Immature natural killer cell (primary cell): ENCODE measurements at regions not wholly inside any gene's neighbourhood (a gene's known extent, or its start where the extent isn't known, plus 50 kb on each side); places are given as distances from the start of the nearest gene placed in this dataset.
"Not testable (repeated sequence)": the region's sequence is repeated elsewhere in the genome, so short reads cannot be mapped to it uniquely, and the experiment has no call there.

Experiments
- DNase-seq, 3 donors: peaks; one replicate each; pipeline ENCODE4 v3.0.0; 2022; ENCODE audit warnings: mixed read lengths in 1 of 3
- H3K27ac Mint-ChIP-seq, 6 donors: one replicate each; pipeline ENCODE4 v1.8.0; 2020; ENCODE audit warnings: mixed read lengths in 6 of 6, mild to moderate bottlenecking in 5 of 6, inconsistent platforms in 4 of 6, moderate library complexity in 3 of 6
- H3K27me3 Mint-ChIP-seq, 3 donors: one replicate each; pipeline ENCODE4 v1.8.0; 2020 to 2021; ENCODE audit warnings: low read depth in 3 of 3, mild to moderate bottlenecking in 3 of 3, mixed read lengths in 3 of 3, moderate library complexity in 3 of 3, inconsistent platforms in 1 of 3
- H3K36me3 Mint-ChIP-seq, 3 donors: one replicate each; pipeline ENCODE4 v1.8.0; 2020; ENCODE audit warnings: mixed read lengths in 3 of 3, inconsistent platforms in 2 of 3, mild to moderate bottlenecking in 2 of 3
- H3K4me1 Mint-ChIP-seq, 2 donors: one replicate each; pipeline ENCODE4 v1.8.0; 2020; ENCODE audit warnings: inconsistent platforms in 2 of 2, mild to moderate bottlenecking in 2 of 2, mixed read lengths in 2 of 2, moderate library complexity in 1 of 2
- H3K4me3 Mint-ChIP-seq, 5 donors: one replicate each; pipeline ENCODE4 v1.8.0; 2020; ENCODE audit warnings: mild to moderate bottlenecking in 5 of 5, mixed read lengths in 5 of 5, inconsistent platforms in 3 of 5, moderate library complexity in 3 of 5
- H3K9me3 Mint-ChIP-seq, 6 donors: one replicate each; pipeline ENCODE4 v1.8.0; 2020; ENCODE audit warnings: mild to moderate bottlenecking in 6 of 6, mixed read lengths in 6 of 6, inconsistent platforms in 4 of 6, moderate library complexity in 3 of 6

DNA sequence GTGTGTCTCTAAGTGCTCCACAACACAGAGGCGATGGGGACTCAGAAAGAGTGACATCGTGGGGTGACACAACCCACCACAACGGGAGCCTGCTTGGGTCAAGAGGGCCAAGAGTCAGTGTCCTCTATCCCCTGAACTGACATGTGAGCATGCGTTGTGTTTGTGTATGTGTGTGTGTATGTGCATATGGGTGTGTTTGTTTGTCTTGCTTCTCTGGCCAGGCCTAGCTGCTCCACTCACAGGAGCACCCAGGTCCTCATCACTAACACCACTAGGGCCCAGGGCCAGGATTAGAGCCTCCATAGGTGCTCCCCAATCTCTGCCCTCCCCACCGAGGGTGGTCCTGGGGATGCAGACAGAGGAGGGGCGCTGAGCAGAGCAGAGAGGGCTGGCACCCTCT, 115.0 kb upstream of the CTSV start:
- H3K36me3 Mint-ChIP-seq: peaks cover 0 to 3% (median 0%) of the 10 kb centered on the region in 3 donors
- no peak for DNase-seq
- no peak overlapping the region for H3K4me3 Mint-ChIP-seq
- no peaks in the 10 kb centered on the region for H3K9me3 Mint-ChIP-seq
- no peaks in the 10 kb centered on the region for H3K27me3 Mint-ChIP-seq
- H3K27ac Mint-ChIP-seq: no peak overlapping the region
- no peaks in the 10 kb centered on the region for H3K4me1 Mint-ChIP-seq

DNA sequence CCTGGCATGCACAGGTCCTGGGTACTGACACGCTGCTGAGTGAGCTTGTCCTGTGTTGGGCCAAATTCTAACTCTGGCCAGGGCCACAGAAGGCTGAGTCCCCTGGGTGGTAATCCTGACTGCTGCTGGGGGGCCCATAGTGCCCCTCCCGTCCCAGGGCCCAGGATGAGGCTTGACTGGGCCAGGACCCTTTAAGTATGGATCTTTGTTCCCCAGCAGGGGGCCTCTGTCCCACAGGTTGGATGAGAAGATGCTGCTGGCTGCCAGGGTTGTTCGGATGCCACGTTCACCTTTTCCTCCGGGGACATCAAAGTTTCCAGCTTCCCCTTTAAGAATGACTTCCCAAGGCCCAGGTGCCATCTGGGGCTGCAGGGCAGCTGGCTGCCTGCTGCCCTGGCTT, 114.2 kb upstream of the CTSV start:
- not testable (repeated sequence) for H3K36me3 Mint-ChIP-seq, H3K27ac Mint-ChIP-seq, H3K27me3 Mint-ChIP-seq, H3K9me3 Mint-ChIP-seq, H3K4me1 Mint-ChIP-seq, DNase-seq, H3K4me3 Mint-ChIP-seq

DNA sequence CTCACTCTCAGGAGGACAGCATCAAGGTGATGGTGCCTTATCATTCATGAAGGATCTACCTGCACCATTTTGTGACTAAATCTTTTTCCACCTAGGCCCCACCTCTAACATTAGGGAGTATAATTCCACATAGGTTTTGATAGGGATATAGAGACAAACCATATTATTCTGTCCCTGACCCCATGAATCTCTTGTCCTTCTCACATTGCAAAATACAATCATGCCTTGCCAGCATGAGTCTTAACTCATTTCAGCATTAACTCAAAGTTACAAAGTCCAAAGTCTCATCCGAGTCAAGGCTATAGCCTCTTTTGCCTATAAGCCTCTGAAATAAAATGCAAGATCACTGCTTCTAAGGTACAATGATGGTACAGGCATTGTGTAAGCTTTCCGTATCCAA, 111.5 kb upstream of the CTSV start:
- not testable (repeated sequence) for DNase-seq, H3K36me3 Mint-ChIP-seq, H3K4me3 Mint-ChIP-seq, H3K9me3 Mint-ChIP-seq, H3K27ac Mint-ChIP-seq, H3K4me1 Mint-ChIP-seq, H3K27me3 Mint-ChIP-seq

DNA sequence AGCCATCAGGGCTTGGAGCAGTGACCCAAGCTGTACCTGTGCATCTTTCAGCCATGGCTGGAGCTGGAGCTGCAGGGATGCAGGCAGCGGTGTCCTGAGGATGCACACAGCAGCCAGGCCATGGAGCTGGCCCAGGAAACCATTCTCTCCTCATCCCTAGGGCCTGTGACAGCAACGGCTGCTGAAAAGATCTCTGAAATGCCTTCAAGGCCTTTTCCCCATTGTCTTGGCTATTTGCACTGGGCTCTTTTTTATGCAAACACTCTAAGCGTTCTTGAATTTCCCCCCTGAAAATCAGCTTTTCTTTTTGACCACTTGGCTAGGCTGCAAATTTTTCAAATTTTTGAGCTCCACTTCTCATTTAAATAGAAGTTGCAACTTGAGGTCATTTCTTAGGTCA, 109.5 kb upstream of the CTSV start:
- not testable (repeated sequence) for H3K36me3 Mint-ChIP-seq, H3K9me3 Mint-ChIP-seq, H3K27ac Mint-ChIP-seq, DNase-seq, H3K4me3 Mint-ChIP-seq, H3K4me1 Mint-ChIP-seq, H3K27me3 Mint-ChIP-seq

DNA sequence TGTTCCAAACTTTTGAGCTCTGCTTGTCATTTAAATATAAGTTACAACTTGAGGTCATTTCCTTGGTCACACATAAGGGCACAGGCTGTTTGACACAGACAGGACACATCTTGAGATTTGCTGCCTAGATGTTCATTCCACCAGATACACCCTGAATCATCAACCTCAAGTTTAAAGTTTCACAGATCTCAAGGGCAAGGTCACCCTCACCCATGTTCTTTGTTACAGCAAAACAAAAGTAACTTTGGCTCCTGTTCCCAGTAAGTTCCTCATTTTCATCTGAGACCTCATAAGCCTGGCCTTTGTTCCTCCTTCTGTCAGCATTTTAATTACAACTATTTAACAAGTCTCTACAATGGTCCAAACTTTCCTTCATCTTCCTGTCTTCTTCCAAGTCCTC, 106.7 kb upstream of the CTSV start:
- not testable (repeated sequence) for H3K4me1 Mint-ChIP-seq, DNase-seq, H3K9me3 Mint-ChIP-seq, H3K36me3 Mint-ChIP-seq, H3K4me3 Mint-ChIP-seq, H3K27me3 Mint-ChIP-seq, H3K27ac Mint-ChIP-seq

DNA sequence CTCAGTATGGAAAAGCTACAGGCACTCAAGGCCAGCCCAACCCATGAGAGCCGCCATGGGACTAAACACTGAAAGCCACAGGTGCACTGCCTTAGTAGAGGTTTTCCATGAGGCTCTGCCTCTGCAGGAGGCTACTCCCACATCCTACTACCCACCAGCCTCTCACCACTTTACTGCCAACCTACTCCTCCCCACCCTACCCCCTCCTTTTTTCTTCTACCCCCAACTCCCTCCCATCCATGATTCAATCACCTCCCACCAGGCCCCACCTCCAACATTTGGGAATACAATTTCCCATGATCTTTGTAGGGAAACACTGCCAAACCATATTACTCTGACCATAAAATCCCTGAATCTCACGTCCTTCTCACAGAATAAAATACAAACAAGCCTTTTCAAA, 101.6 kb upstream of the CTSV start:
- Mint-ChIP-seq H3K36me3 (no peaks in the 10 kb centered on the region), H3K27me3 (no peaks in the 10 kb centered on the region), H3K4me1 (no peaks in the 10 kb centered on the region), H3K9me3 (peaks cover 0 to 3% (median 0%) of the 10 kb centered on the region in 6 donors), H3K4me3 (no peak overlapping the region), H3K27ac (no peak overlapping the region)
- DNase-seq: no peak

DNA sequence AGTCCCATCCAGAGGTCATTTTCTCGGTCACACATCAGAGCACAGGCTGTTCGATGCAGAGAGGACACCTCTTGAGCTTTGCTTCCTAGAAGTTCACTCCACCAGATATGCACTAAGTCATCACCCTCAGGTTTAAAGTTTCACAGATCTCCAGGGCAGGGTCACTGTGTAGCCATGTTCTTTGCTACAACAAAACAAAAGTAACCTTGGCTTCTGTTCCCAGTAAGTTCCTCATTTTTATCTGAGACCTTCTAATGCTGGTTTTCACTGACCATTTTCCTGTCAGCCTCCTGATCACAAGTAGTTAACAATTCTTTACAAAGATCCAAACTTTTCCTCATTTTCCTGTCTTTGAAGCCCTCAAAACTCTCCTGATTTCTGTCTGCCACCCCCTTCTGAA, 97.5 kb upstream of the CTSV start:
- Mint-ChIP-seq H3K36me3 (no peaks in the 10 kb centered on the region), H3K4me1 (no peaks in the 10 kb centered on the region), H3K9me3 (peaks cover 0 to 3% (median 0%) of the 10 kb centered on the region in 6 donors), H3K27me3 (peaks cover 0 to 3% (median 2%) of the 10 kb centered on the region in 3 donors), H3K27ac (no peak overlapping the region), H3K4me3 (no peak overlapping the region)
- no peak for DNase-seq

DNA sequence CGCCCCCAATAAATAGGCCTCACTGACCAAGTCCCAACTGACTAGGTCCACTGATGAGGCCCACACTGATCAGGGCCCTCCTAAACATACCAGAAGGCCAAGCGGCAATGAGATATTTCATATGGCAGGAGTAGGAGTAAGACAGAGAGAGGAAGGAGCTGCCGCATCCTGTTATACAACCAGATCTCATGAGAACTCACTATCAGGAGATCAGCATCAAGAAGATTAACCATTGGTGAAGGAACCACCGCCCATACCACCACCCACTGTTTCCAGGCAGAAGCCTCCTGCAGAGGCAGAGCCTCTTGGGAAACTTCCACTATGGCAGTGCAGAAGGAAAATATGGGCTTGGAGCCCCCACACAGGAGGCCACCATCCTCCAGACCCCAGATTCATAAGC, 95.0 kb upstream of the CTSV start:
- not testable (repeated sequence) for H3K27me3 Mint-ChIP-seq, H3K4me3 Mint-ChIP-seq, DNase-seq, H3K4me1 Mint-ChIP-seq, H3K27ac Mint-ChIP-seq, H3K36me3 Mint-ChIP-seq, H3K9me3 Mint-ChIP-seq

DNA sequence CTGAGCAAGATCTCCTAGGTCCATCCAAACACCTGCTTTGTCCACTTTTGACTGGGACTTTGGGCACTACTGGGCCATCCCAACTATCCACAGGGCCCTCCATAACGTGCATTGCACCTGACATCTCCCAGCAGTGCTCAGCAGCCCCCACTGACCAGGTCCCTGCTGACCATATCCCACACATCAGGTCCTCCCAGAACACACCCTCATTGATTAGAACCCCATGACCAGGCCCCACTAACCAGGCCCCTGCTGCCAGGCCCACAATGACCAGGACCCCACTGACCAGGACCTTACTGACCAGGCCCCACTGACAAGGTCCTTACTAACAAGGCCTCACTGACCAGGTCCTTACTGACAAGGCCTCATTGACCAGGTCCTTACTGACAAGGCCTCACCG, 93.9 kb upstream of the CTSV start:
- Mint-ChIP-seq H3K36me3 (no peaks in the 10 kb centered on the region), H3K9me3 (no peaks in the 10 kb centered on the region), H3K4me1 (no peaks in the 10 kb centered on the region), H3K4me3 (no peak overlapping the region), H3K27ac (no peak overlapping the region), H3K27me3 (peaks cover 0 to 3% (median 2%) of the 10 kb centered on the region in 3 donors)
- DNase-seq: no peak

DNA sequence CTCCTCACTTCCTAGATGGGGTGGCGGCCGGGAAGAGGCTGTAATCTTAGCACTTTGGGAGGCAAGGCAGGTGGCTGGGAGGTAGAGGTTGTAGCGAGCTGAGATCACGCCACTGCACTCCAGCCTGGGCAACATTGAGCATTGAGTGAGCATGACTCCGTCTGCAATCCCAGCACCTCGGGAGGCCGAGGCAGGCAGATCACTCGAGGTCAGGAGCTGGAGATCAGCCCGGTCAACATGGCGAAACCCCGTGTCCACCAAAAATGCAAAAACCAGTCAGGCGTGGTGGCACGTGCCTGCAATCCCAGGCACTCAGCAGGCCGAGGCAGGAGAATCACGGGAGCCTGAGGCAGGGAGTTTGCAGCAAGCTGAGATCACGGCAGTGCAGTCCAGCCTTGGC, 91.9 kb upstream of the CTSV start:
- H3K27ac Mint-ChIP-seq, H3K4me3 Mint-ChIP-seq, H3K4me1 Mint-ChIP-seq, DNase-seq, H3K36me3 Mint-ChIP-seq, H3K9me3 Mint-ChIP-seq, H3K27me3 Mint-ChIP-seq: not testable (repeated sequence)

DNA sequence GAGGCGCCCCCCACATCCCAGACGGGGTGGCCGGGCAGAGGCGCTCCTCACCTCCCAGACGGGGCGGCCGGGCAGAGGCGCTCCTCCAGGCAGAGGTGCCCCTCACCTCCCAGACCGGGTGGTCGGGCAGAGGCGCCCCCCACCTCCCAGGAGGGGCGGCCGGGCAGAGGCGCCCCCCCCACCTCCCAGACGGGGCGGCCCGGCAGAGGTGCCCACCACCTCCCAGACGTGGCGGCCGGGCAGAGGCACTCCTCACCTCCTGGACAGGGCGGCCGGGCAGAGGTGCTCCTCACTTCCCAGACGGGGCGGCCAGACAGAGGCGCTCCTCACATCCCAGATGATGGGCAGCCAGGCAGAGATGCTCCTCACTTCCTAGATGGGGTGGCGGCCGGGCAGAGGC, 91.4 kb upstream of the CTSV start:
- not testable (repeated sequence) for H3K4me3 Mint-ChIP-seq, H3K36me3 Mint-ChIP-seq, H3K4me1 Mint-ChIP-seq, DNase-seq, H3K9me3 Mint-ChIP-seq, H3K27ac Mint-ChIP-seq, H3K27me3 Mint-ChIP-seq

DNA sequence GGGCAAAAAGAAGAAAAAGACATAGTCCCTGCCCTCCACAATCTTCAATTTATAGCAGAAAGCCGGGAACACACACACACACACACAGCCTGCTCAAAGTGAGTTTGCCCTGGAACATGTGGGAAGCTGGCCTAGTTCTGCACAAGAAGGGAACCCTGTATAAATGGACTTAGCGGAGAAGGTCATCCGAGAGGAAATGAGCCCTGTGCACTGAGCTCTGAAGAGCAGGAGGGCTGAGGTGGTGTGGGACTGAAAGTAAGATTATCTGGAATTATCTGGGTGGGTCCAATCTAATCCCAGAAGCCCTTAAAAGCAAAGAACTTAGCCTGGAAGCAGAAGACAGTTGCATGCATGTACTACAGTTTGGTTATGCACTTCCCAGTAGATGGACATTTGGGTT, 90.0 kb upstream of the CTSV start:
- Mint-ChIP-seq H3K9me3 (no peaks in the 10 kb centered on the region), H3K4me1 (no peaks in the 10 kb centered on the region), H3K27me3 (peaks cover 0 to 5% (median 2%) of the 10 kb centered on the region in 3 donors), H3K4me3 (no peak overlapping the region), H3K27ac (no peak overlapping the region), H3K36me3 (no peaks in the 10 kb centered on the region)
- no peak for DNase-seq

DNA sequence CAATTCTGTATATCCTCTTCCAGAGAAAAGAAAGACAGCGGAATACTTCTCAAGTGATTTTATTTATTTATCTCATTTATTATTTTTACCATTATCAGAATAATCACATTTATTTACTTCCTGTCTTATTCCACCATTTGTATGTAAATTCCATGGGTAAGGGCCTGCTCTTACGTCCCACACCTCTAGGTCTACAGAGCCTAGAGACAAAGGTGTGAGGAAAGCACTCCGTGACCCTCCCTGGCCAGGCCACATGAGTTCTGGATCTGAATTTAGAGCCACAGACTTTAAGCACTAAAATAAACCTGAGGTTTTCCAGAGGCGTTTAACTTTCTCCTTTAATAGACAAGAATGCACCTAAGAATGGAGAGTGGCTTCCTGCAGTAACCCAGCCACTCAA, 85.3 kb upstream of the CTSV start:
- no peak for DNase-seq
- no peak overlapping the region for H3K27ac Mint-ChIP-seq
- peaks cover 0 to 2% (median 0%) of the 10 kb centered on the region in 6 donors for H3K9me3 Mint-ChIP-seq
- no peaks in the 10 kb centered on the region for H3K36me3 Mint-ChIP-seq
- H3K4me1 Mint-ChIP-seq: no peaks in the 10 kb centered on the region
- no peak overlapping the region for H3K4me3 Mint-ChIP-seq
- peaks cover 0 to 5% (median 2%) of the 10 kb centered on the region in 3 donors for H3K27me3 Mint-ChIP-seq

DNA sequence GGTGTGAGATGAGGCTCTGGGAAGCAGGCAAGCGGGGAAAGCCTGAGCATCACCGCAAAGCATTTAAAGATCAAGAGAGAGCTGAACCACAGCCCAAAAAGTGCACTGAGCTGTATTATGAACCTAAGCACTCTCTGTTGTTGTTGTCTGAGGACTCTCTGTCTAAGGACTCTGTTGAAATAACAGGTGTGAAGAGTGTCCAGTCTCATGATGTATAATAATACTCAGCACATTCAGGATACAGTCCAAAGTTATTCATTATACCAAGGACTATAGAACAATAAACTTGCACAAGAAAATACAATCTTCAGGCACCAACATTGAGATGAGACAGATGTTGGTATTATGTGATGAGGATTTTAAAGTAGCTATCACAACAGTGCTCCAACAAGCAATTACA, 71.8 kb upstream of the CTSV start:
- peaks cover 0 to 2% (median 0%) of the 10 kb centered on the region in 6 donors for H3K9me3 Mint-ChIP-seq
- H3K36me3 Mint-ChIP-seq: no peaks in the 10 kb centered on the region
- H3K4me1 Mint-ChIP-seq: no peaks in the 10 kb centered on the region
- H3K27me3 Mint-ChIP-seq: peaks cover 4 to 12% (median 5%) of the 10 kb centered on the region in 3 donors
- no peak overlapping the region for H3K27ac Mint-ChIP-seq
- H3K4me3 Mint-ChIP-seq: no peak overlapping the region
- no peak for DNase-seq

DNA sequence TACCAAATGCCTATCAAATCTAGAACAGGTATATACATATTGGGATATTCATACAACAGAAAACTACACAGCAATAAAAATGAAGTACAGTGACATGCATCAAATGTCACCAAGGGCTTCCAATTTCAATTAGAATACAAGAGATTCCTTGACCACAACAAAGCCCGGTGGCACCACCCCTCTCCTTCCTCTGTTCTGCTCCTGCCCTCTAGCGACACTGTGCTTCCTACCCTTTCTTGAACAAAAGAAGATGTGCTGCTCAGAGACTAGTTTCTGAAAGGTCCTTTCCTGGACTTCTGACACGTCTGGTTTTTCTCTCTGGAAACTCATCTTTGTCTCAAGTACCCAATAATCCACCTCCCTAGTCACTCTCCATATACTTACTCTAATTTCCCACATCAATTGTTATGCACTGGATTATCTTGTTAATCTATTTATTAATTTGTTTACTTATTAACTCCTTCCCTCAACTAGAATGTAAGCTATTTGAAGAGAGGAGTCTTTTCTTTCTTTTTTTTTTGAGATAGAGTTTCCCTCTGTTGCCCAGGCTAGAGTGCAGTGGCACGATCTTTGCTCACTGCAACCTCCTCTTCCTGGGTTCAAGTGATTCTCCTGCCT, 70.4 kb upstream of the CTSV start:
- Mint-ChIP-seq H3K27me3 (peaks cover 4 to 10% (median 5%) of the 10 kb centered on the region in 3 donors), H3K9me3 (peaks cover 0 to 2% (median 0%) of the 10 kb centered on the region in 6 donors), H3K36me3 (no peaks in the 10 kb centered on the region), H3K4me3 (no peak overlapping the region), H3K27ac (no peak overlapping the region), H3K4me1 (no peaks in the 10 kb centered on the region)
- no peak for DNase-seq
